Osteoblast (primary cell): ENCODE measurements at regions not wholly inside any gene's neighbourhood (a gene's known extent, or its start where the extent isn't known, plus 50 kb on each side); places are given as distances from the start of the nearest gene placed in this dataset.

Experiments used
- DNase-seq: peaks from one replicate; pipeline ENCODE4 v3.0.0; 2011; ENCODE audit warnings: low spot score, mixed read lengths; ENCODE audit not compliant: insufficient read length; ENCODE audit errors: missing footprints
- H2AFZ ChIP-seq: 2 replicates; pipeline ENCODE4 v1.6.0; 2011; ENCODE audit warnings: mild to moderate bottlenecking, low read length
- H3K27ac ChIP-seq: 2 replicates; pipeline ENCODE4 v1.5.1; 2011; ENCODE audit warnings: mild to moderate bottlenecking, low read depth, low read length, moderate library complexity
- H3K27me3 ChIP-seq: 2 replicates; pipeline ENCODE4 v1.6.0; 2012; ENCODE audit warnings: mild to moderate bottlenecking, control low read depth, inconsistent platforms, low read length, moderate library complexity; ENCODE audit not compliant: insufficient read depth
- H3K36me3 ChIP-seq: 2 replicates; pipeline ENCODE4 v1.5.1; 2011; ENCODE audit warnings: mild to moderate bottlenecking, low read length, control low read depth, moderate library complexity; ENCODE audit not compliant: insufficient read depth
- H3K4me1 ChIP-seq: 2 replicates; pipeline ENCODE4 v1.5.1; 2011; ENCODE audit warnings: mild to moderate bottlenecking, low read length, control low read depth, moderate library complexity; ENCODE audit not compliant: insufficient read depth
- H3K4me2 ChIP-seq: 2 replicates; pipeline ENCODE4 v1.6.0; 2011; ENCODE audit warnings: mild to moderate bottlenecking, low read length; ENCODE audit not compliant: insufficient read depth
- H3K4me3 ChIP-seq: fragments of 200-600 bp; sonication (generic); 3 replicates; pipeline ENCODE4 v1.5.1; 2012; ENCODE audit warnings: mild to moderate bottlenecking, low read length, inconsistent platforms; ENCODE audit not compliant: insufficient read depth
- H3K79me2 ChIP-seq: 2 replicates; pipeline ENCODE4 v1.6.0; 2012; ENCODE audit warnings: mild to moderate bottlenecking, low read length, control low read depth, inconsistent platforms; ENCODE audit not compliant: insufficient read depth
- H3K9me3 ChIP-seq: 2 replicates; pipeline ENCODE4 v1.5.1; 2011; ENCODE audit warnings: low read depth, low read length, control low read depth
- H4K20me1 ChIP-seq: 2 replicates; pipeline ENCODE4 v1.6.0; 2012; ENCODE audit warnings: mild to moderate bottlenecking, low read length, control low read depth; ENCODE audit not compliant: insufficient read depth
- CTCF ChIP-seq: IDR thresholded peaks from 2 replicates; pipeline ENCODE4 v1.5.1; 2011; ENCODE audit warnings: mild to moderate bottlenecking, low read depth, low read length, moderate library complexity; ENCODE audit errors: extremely low read depth

- DNase-seq: no peak
- Histone ChIP-seq H3K9me3 (no peaks in the 10 kb centered on the region), H3K4me1 (no peaks in the 10 kb centered on the region), H3K27ac (no peak overlapping the region), H3K79me2 (no peaks in the 10 kb centered on the region), H3K4me2 (no peak overlapping the region), H3K27me3 (no peaks in the 10 kb centered on the region), H3K4me3 (no peak overlapping the region), H3K36me3 (no peaks in the 10 kb centered on the region), H4K20me1 (no peaks in the 10 kb centered on the region), H2AFZ (no peak overlapping the region)
- TF ChIP-seq CTCF: no peak
These were observed 661.0 kb downstream of the KCTD16 start for GRCh38 chr5:144831650-144832049.

GRCh38 chr5:144822503-144822902, 651.8 kb downstream of the KCTD16 start:
- Histone ChIP-seq H3K27ac (no peak overlapping the region), H3K27me3 (no peaks in the 10 kb centered on the region), H3K4me2 (no peak overlapping the region), H3K9me3 (no peaks in the 10 kb centered on the region), H3K79me2 (no peaks in the 10 kb centered on the region), H3K4me3 (no peak overlapping the region), H3K4me1 (no peaks in the 10 kb centered on the region), H2AFZ (no peak overlapping the region), H4K20me1 (no peaks in the 10 kb centered on the region), H3K36me3 (no peaks in the 10 kb centered on the region)
- no peak for DNase-seq
- TF ChIP-seq CTCF: no peak

- Histone ChIP-seq H3K36me3 (no peaks in the 10 kb centered on the region), H3K9me3 (no peaks in the 10 kb centered on the region), H3K4me2 (no peak overlapping the region), H3K27me3 (no peaks in the 10 kb centered on the region), H3K4me1 (no peaks in the 10 kb centered on the region), H3K79me2 (no peaks in the 10 kb centered on the region), H2AFZ (no peak overlapping the region), H4K20me1 (no peaks in the 10 kb centered on the region), H3K4me3 (no peak overlapping the region), H3K27ac (no peak overlapping the region)
- DNase-seq: no peak
- TF ChIP-seq CTCF: no peak
These were observed 649.6 kb downstream of the KCTD16 start for GRCh38 chr5:144820278-144820677.

- no peaks in the 10 kb centered on the region for H4K20me1 ChIP-seq
- H3K27ac ChIP-seq: no peak overlapping the region
- no peak overlapping the region for H3K4me2 ChIP-seq
- H3K4me3 ChIP-seq: no peak overlapping the region
- H3K27me3 ChIP-seq: no peaks in the 10 kb centered on the region
- no peak for DNase-seq
- H3K9me3 ChIP-seq: no peaks in the 10 kb centered on the region
- H3K4me1 ChIP-seq: peaks cover 2% of the 10 kb centered on the region
- no peaks in the 10 kb centered on the region for H3K79me2 ChIP-seq
- TF ChIP-seq CTCF: no peak
- H2AFZ ChIP-seq: no peak overlapping the region
- H3K36me3 ChIP-seq: no peaks in the 10 kb centered on the region
These were observed 644.5 kb downstream of the KCTD16 start for GRCh38 chr5:144815131-144815530.
